HG02943 (cell line): ENCODE measurements at regions not wholly inside any gene's neighbourhood (a gene's known extent, or its start where the extent isn't known, plus 50 kb on each side); places are given as distances from the start of the nearest gene placed in this dataset.
A peak's percentile ranks its signal among the peaks of the same experiment; 100 is the strongest.

Experiments
- ATAC-seq: cut with Tn5 transposase; IDR thresholded peaks from one replicate; pipeline ENCODE4 v1.9.1; 2021; ENCODE audit warnings: mild to moderate bottlenecking, low read depth, moderate library complexity; ENCODE audit not compliant: unreplicated experiment

GRCh38 chr4:38308728-38309311 is 348.6 kb downstream of the PTTG2 start:
- ATAC-seq, result no peak

GRCh38 chr4:38309471-38309870 is 349.3 kb downstream of the PTTG2 start:
- ATAC-seq, result no peak

- ATAC-seq, result peak; percentile 89
These were observed 350.3 kb downstream of the PTTG2 start for GRCh38 chr4:38310446-38311043.

- no peak for ATAC-seq
These were observed 351.4 kb downstream of the PTTG2 start for GRCh38 chr4:38311495-38312126.

GRCh38 chr4:38313175-38313574 is 350.8 kb upstream of the KLF3 start:
- no peak for ATAC-seq

GRCh38 chr4:38313999-38314561 is 349.9 kb upstream of the KLF3 start:
- ATAC-seq, result no peak

GRCh38 chr4:38314663-38315062 is 349.3 kb upstream of the KLF3 start:
- no peak for ATAC-seq

GRCh38 chr4:38315286-38315685 is 348.7 kb upstream of the KLF3 start:
- no peak for ATAC-seq

- no peak for ATAC-seq
These were observed 348.0 kb upstream of the KLF3 start for GRCh38 chr4:38316045-38316444.

GRCh38 chr4:38317041-38317674 is 346.8 kb upstream of the KLF3 start:
- no peak for ATAC-seq

- ATAC-seq, result peak; percentile 91
These were observed 345.1 kb upstream of the KLF3 start for GRCh38 chr4:38318737-38319455.

- ATAC-seq, result peak; percentile 48
These were observed 344.3 kb upstream of the KLF3 start for GRCh38 chr4:38319456-38320342.

- ATAC-seq, result no peak
These were observed 343.7 kb upstream of the KLF3 start for GRCh38 chr4:38320343-38320695.

GRCh38 chr4:38320833-38321232 is 343.2 kb upstream of the KLF3 start:
- no peak for ATAC-seq

- ATAC-seq, result no peak
These were observed 341.3 kb upstream of the KLF3 start for GRCh38 chr4:38322714-38323113.

- ATAC-seq, result no peak
These were observed 340.8 kb upstream of the KLF3 start for GRCh38 chr4:38323141-38323641.

GRCh38 chr4:38324861-38325628 is 339.0 kb upstream of the KLF3 start:
- no peak for ATAC-seq

- no peak for ATAC-seq
These were observed 338.4 kb upstream of the KLF3 start for GRCh38 chr4:38325629-38325913.

- ATAC-seq, result no peak
These were observed 337.5 kb upstream of the KLF3 start for GRCh38 chr4:38326499-38326898.
